Aorta (tissue), 5 donors: ENCODE measurements at regions not wholly inside any gene's neighbourhood (a gene's known extent, or its start where the extent isn't known, plus 50 kb on each side); places are given as distances from the start of the nearest gene placed in this dataset.
"Not testable (repeated sequence)": the region's sequence is repeated elsewhere in the genome, so short reads cannot be mapped to it uniquely, and the experiment has no call there.

Source experiments
- ATAC-seq: fragments of 200-7000 bp; cut with Tn5 transposase; one replicate; pipeline ENCODE4 v1.9.1; 2022; ENCODE audit warnings: moderate library complexity; ENCODE audit not compliant: low FRiP score
- DNase-seq, 2 donors: peaks; one replicate each; pipeline ENCODE4 v3.0.0-alpha.2; 2020
- H3K27ac ChIP-seq, 2 donors: one replicate each; pipeline ENCODE4 v1.5.1; 2013; ENCODE audit warnings: low read length in 2 of 2, mild to moderate bottlenecking in 2 of 2, moderate library complexity in 2 of 2, control low read depth in 1 of 2, inconsistent platforms in 1 of 2, low read depth in 1 of 2
- H3K27me3 ChIP-seq, 2 donors: one replicate each; pipeline ENCODE4 v1.6.1; 2013; ENCODE audit warnings: control low read depth in 1 of 2, low read length in 1 of 2, mild to moderate bottlenecking in 1 of 2, moderate library complexity in 1 of 2; ENCODE audit not compliant: insufficient read depth in 2 of 2, control insufficient read depth in 1 of 2
- H3K36me3 ChIP-seq, 2 donors: one replicate each; pipeline ENCODE4 v1.6.1; 2013; ENCODE audit warnings: control low read depth in 1 of 2, low read length in 1 of 2, mild to moderate bottlenecking in 1 of 2; ENCODE audit not compliant: insufficient read depth in 2 of 2, control insufficient read depth in 1 of 2
- H3K4me1 ChIP-seq, 2 donors: one replicate each; pipeline ENCODE4 v1.6.1; 2013; ENCODE audit warnings: low read length in 2 of 2, control low read depth in 1 of 2, mild to moderate bottlenecking in 1 of 2, moderate library complexity in 1 of 2; ENCODE audit not compliant: insufficient read depth in 2 of 2, control insufficient read depth in 1 of 2
- H3K4me3 ChIP-seq, 2 donors: one replicate each; pipeline ENCODE4 v1.5.1; 2013; ENCODE audit warnings: low read length in 2 of 2, control low read depth in 1 of 2, mild to moderate bottlenecking in 1 of 2
- H3K9me3 ChIP-seq: one replicate; pipeline ENCODE4 v1.6.1; 2013; ENCODE audit warnings: mild to moderate bottlenecking, low read length; ENCODE audit not compliant: control insufficient read depth
- WGBS, 2 donors: extraction: QIAGEN DNeasy Blood & Tissue Kit; methylation state at CpG; one replicate each; pipeline ENCODE4 v1.1.7; 2013; 5-methylcytosine and 5-hydroxymethylcytosine counted together
- intact Hi-C, 2 donors: fragments of 100-400 bp; cut with DNase I; formaldehyde crosslinking; loops; one replicate each; pipeline versions ENCODE4 v1.14.2 to v1.15.0; 2022
- donor health status: healthy with polysubstance abuse.
- donor health status: Bipolar disorder and iron deficiency.
- donor health status: DM: no; HTN: no; CAD: no.
- donor health status: DM: no; HTN: no; CAD: no.
- donor health status: DM: yes; HTN: yes; CAD: no.

GRCh38 chr12:19910681-19911080, 457.7 kb upstream of the PDE3A start:
- intact Hi-C loops: no loop called here
- WGBS, 2 donors: 2 to 8% methylated on average over 3 of the region's 3 CpGs
- ATAC-seq: no peak

GRCh38 chr12:19912991-19913390, 455.3 kb upstream of the PDE3A start:
- Histone ChIP-seq H3K27ac (no peak overlapping the region), H3K36me3 (no peaks in the 10 kb centered on the region), H3K4me3 (no peak overlapping the region), H3K27me3 (no peaks in the 10 kb centered on the region), H3K9me3 (no peaks in the 10 kb centered on the region), H3K4me1 (peaks cover 2 to 6% of the 10 kb centered on the region in 2 donors)
- ATAC-seq (no peak), DNase-seq (no peak)
- 71 to 84% methylated on average over 5 of the region's 5 CpGs for WGBS, 2 donors
- intact Hi-C loops: no loop called here

More at GRCh38 chr12:19910681-19911080, 457.7 kb upstream of the PDE3A start:
- Histone ChIP-seq H3K36me3 (no peaks in the 10 kb centered on the region), H3K4me1 (no peaks in the 10 kb centered on the region), H3K9me3 (no peaks in the 10 kb centered on the region), H3K4me3 (no peak overlapping the region), H3K27ac (no peak overlapping the region), H3K27me3 (no peaks in the 10 kb centered on the region)
- DNase-seq: no peak

GRCh38 chr12:19915392-19916195, 452.7 kb upstream of the PDE3A start:
- peak; percentile 68 for ATAC-seq

GRCh38 chr12:19916196-19916753, 452.1 kb upstream of the PDE3A start:
- ATAC-seq: no peak
- Histone ChIP-seq H3K4me3 (no peak overlapping the region), H3K4me1 (peaks cover 2 to 6% of the 10 kb centered on the region in 2 donors)

More at GRCh38 chr12:19915392-19916195, 452.7 kb upstream of the PDE3A start:
- H3K4me1 ChIP-seq: peaks cover 2 to 6% of the 10 kb centered on the region in 2 donors
- no peak for DNase-seq
- peak overlapping the region in 1 of 2 donors; percentile 57 for H3K27ac ChIP-seq
- H3K27me3 ChIP-seq: no peaks in the 10 kb centered on the region
- H3K4me3 ChIP-seq: no peak overlapping the region
- no peaks in the 10 kb centered on the region for H3K36me3 ChIP-seq
- intact Hi-C loops: no loop called here
- no peaks in the 10 kb centered on the region for H3K9me3 ChIP-seq
- WGBS, 2 donors: 64 to 68% methylated on average over 3 of the region's 3 CpGs

GRCh38 chr12:19916974-19917373, 451.4 kb upstream of the PDE3A start:
- no peak overlapping the region for H3K4me3 ChIP-seq
- no peaks in the 10 kb centered on the region for H3K36me3 ChIP-seq
- H3K9me3 ChIP-seq: no peaks in the 10 kb centered on the region
- H3K27ac ChIP-seq: no peak overlapping the region
- WGBS, 2 donors: 64 to 76% methylated on average over 3 of the region's 3 CpGs
- DNase-seq: no peak
- no peaks in the 10 kb centered on the region for H3K27me3 ChIP-seq
- H3K4me1 ChIP-seq: peaks cover 2 to 6% of the 10 kb centered on the region in 2 donors
- ATAC-seq: no peak
- intact Hi-C loops: no loop called here

More at GRCh38 chr12:19916196-19916753, 452.1 kb upstream of the PDE3A start:
- H3K27ac ChIP-seq: peak overlapping the region in 1 of 2 donors; percentile 57
- intact Hi-C loops: no loop called here
- no peaks in the 10 kb centered on the region for H3K9me3 ChIP-seq
- no peaks in the 10 kb centered on the region for H3K36me3 ChIP-seq
- 13 to 14% methylated on average over 1 of the region's 1 CpG for WGBS, 2 donors
- no peaks in the 10 kb centered on the region for H3K27me3 ChIP-seq
- DNase-seq: no peak

- H3K36me3 ChIP-seq, H3K4me3 ChIP-seq, H3K27me3 ChIP-seq, H3K4me1 ChIP-seq, ATAC-seq, DNase-seq, H3K27ac ChIP-seq, intact Hi-C loops, H3K9me3 ChIP-seq: not testable (repeated sequence)
- 76 to 100% methylated on average over 2 of the region's 2 CpGs for WGBS, 2 donors
These were observed 446.6 kb upstream of the PDE3A start for GRCh38 chr12:19921716-19922115.

- ATAC-seq: no peak
- peaks cover 0 to 2% of the 10 kb centered on the region in 2 donors for H3K4me1 ChIP-seq
- no peaks in the 10 kb centered on the region for H3K36me3 ChIP-seq
- 97% methylated on average over 2 of the region's 2 CpGs for WGBS, 2 donors
- H3K4me3 ChIP-seq: no peak overlapping the region
- no peaks in the 10 kb centered on the region for H3K9me3 ChIP-seq
- DNase-seq: no peak
- intact Hi-C loops: no loop called here
- no peaks in the 10 kb centered on the region for H3K27me3 ChIP-seq
- H3K27ac ChIP-seq: no peak overlapping the region
These were observed 445.6 kb upstream of the PDE3A start for GRCh38 chr12:19922717-19923116.

GRCh38 chr12:19924360-19924759, 444.0 kb upstream of the PDE3A start:
- ATAC-seq (no peak), DNase-seq (no peak)
- Histone ChIP-seq H3K4me3 (no peak overlapping the region), H3K4me1 (peaks cover 0 to 2% of the 10 kb centered on the region in 2 donors), H3K36me3 (no peaks in the 10 kb centered on the region), H3K27ac (no peak overlapping the region), H3K27me3 (no peaks in the 10 kb centered on the region), H3K9me3 (no peaks in the 10 kb centered on the region)
- intact Hi-C loops: no loop called here

- Histone ChIP-seq H3K4me1 (peaks cover 0 to 2% of the 10 kb centered on the region in 2 donors), H3K36me3 (no peaks in the 10 kb centered on the region), H3K9me3 (no peaks in the 10 kb centered on the region), H3K4me3 (no peak overlapping the region), H3K27me3 (no peaks in the 10 kb centered on the region), H3K27ac (no peak overlapping the region)
- 90 to 92% methylated on average over 2 of the region's 2 CpGs for WGBS, 2 donors
- no peak for ATAC-seq
- no peak for DNase-seq
- intact Hi-C loops: no loop called here
These were observed 442.5 kb upstream of the PDE3A start for GRCh38 chr12:19925841-19926240.
